Mesenchymal stem cell (in vitro differentiated cells and primary cell): ENCODE measurements at regions not wholly inside any gene's neighbourhood (a gene's known extent, or its start where the extent isn't known, plus 50 kb on each side); places are given as distances from the start of the nearest gene placed in this dataset.

ENCODE experiments used
- DNase-seq: peaks from one replicate; pipeline ENCODE4 v3.0.0-alpha.2; 2013
- H2AFZ ChIP-seq: one replicate; pipeline ENCODE4 v1.6.1; 2013; ENCODE audit warnings: low read depth, mild to moderate bottlenecking, control low read depth, inconsistent platforms, low read length, moderate library complexity
- H2AK5ac ChIP-seq: 2 replicates; pipeline ENCODE4 v1.6.1; 2013; ENCODE audit warnings: low read length, moderate library complexity, mild to moderate bottlenecking, inconsistent platforms; ENCODE audit not compliant: severe bottlenecking
- H2BK120ac ChIP-seq: one replicate; pipeline ENCODE4 v1.6.1; 2013; ENCODE audit warnings: low read depth, mild to moderate bottlenecking, inconsistent platforms, low read length, moderate library complexity
- H2BK12ac ChIP-seq, 2 experiments: one replicate each; pipeline ENCODE4 v1.6.1; 2013; ENCODE audit warnings: inconsistent platforms in 2 of 2, low read length in 2 of 2, mild to moderate bottlenecking in 2 of 2, moderate library complexity in 2 of 2, control low read depth in 1 of 2
- H2BK15ac ChIP-seq: one replicate; pipeline ENCODE4 v1.6.1; 2013; ENCODE audit warnings: mild to moderate bottlenecking, low read depth, inconsistent platforms; ENCODE audit not compliant: poor library complexity, severe bottlenecking
- H2BK5ac ChIP-seq: 2 replicates; pipeline ENCODE4 v1.6.1; 2013; ENCODE audit warnings: low read depth, mild to moderate bottlenecking, low read length, control low read depth, inconsistent platforms; ENCODE audit not compliant: poor library complexity, severe bottlenecking
- H3K14ac ChIP-seq, 2 experiments: one replicate each; pipeline ENCODE4 v1.6.1; 2013; ENCODE audit warnings: inconsistent platforms in 2 of 2, low read length in 2 of 2, control low read depth in 1 of 2, mild to moderate bottlenecking in 1 of 2, moderate library complexity in 1 of 2
- H3K18ac ChIP-seq, 2 experiments: one replicate each; pipeline ENCODE4 v1.6.1; 2013; ENCODE audit warnings: inconsistent platforms in 2 of 2, low read length in 2 of 2, control low read depth in 1 of 2, low read depth in 1 of 2, mild to moderate bottlenecking in 1 of 2
- H3K23ac ChIP-seq, 2 experiments: one replicate each; pipeline ENCODE4 v1.6.1; 2013; ENCODE audit warnings: inconsistent platforms in 2 of 2, low read length in 2 of 2, mild to moderate bottlenecking in 2 of 2, moderate library complexity in 2 of 2, control low read depth in 1 of 2
- H3K27ac ChIP-seq: 2 replicates; pipeline ENCODE4 v1.5.1; 2013; ENCODE audit warnings: mild to moderate bottlenecking, moderate library complexity, low read length, control low read depth, inconsistent platforms; ENCODE audit not compliant: poor library complexity, severe bottlenecking
- H3K27me3 ChIP-seq, 2 experiments: 2 replicates each; pipeline versions ENCODE4 v1.6.1 to v1.7.0; 2013; ENCODE audit warnings: low read length in 2 of 2, mild to moderate bottlenecking in 2 of 2, moderate library complexity in 2 of 2, control low read depth in 1 of 2, inconsistent platforms in 1 of 2; ENCODE audit not compliant: control insufficient read depth in 1 of 2, insufficient read depth in 1 of 2
- H3K36me3 ChIP-seq, 2 experiments: 2 replicates each; pipeline versions ENCODE4 v1.6.1 to v1.7.0; 2013; ENCODE audit warnings: low read length in 2 of 2, control low read depth in 1 of 2, inconsistent platforms in 1 of 2, low read depth in 1 of 2, mild to moderate bottlenecking in 1 of 2; ENCODE audit not compliant: insufficient read depth in 2 of 2, control insufficient read depth in 1 of 2
- H3K4ac ChIP-seq, 2 experiments: one replicate each; pipeline ENCODE4 v1.6.1; 2013; ENCODE audit warnings: inconsistent platforms in 2 of 2, low read length in 2 of 2, mild to moderate bottlenecking in 2 of 2, moderate library complexity in 2 of 2, control low read depth in 1 of 2, low read depth in 1 of 2
- H3K4me1 ChIP-seq: 2 replicates; pipeline ENCODE4 v1.6.1; 2013; ENCODE audit warnings: low read depth, low read length, control low read depth; ENCODE audit not compliant: control insufficient read depth, insufficient read depth
- H3K4me2 ChIP-seq: 2 replicates; pipeline ENCODE4 v1.6.1; 2013; ENCODE audit warnings: low read length, mild to moderate bottlenecking, inconsistent platforms; ENCODE audit not compliant: poor library complexity, severe bottlenecking
- H3K4me3 ChIP-seq, 2 experiments: 2 replicates each; pipeline versions ENCODE4 v1.5.1 to v1.7.0; 2013; ENCODE audit warnings: low read length in 2 of 2, mild to moderate bottlenecking in 2 of 2, control low read depth in 1 of 2, low read depth in 1 of 2; ENCODE audit not compliant: insufficient read depth in 1 of 2
- H3K79me1 ChIP-seq: replicated peaks from 2 replicates; pipeline ENCODE4 v1.6.1; 2013; ENCODE audit warnings: mild to moderate bottlenecking, control low read depth, low read length, inconsistent platforms; ENCODE audit not compliant: poor library complexity, severe bottlenecking
- H3K9ac ChIP-seq: 2 replicates; pipeline ENCODE4 v1.7.0; 2013; ENCODE audit warnings: mild to moderate bottlenecking, low read length, moderate library complexity
- H3K9me3 ChIP-seq: 2 replicates; pipeline ENCODE4 v1.7.0; 2013; ENCODE audit warnings: mild to moderate bottlenecking, low read length; ENCODE audit not compliant: control insufficient read depth
- H4K8ac ChIP-seq: one replicate; pipeline ENCODE4 v1.6.1; 2013; ENCODE audit warnings: inconsistent platforms, mild to moderate bottlenecking, low read length, moderate library complexity
- H4K91ac ChIP-seq: one replicate; pipeline ENCODE4 v1.6.1; 2013; ENCODE audit warnings: mild to moderate bottlenecking, low read length, inconsistent platforms
- WGBS: methylation state at CpG from one replicate; pipeline ENCODE4 v1.1.7; 2013; ENCODE audit warnings: mixed read lengths; 5-methylcytosine and 5-hydroxymethylcytosine counted together

- H3K4me3 ChIP-seq = no peak overlapping the region
- no peak overlapping the region for H3K18ac ChIP-seq
- no peak overlapping the region for H3K23ac ChIP-seq
- H2BK120ac ChIP-seq = no peak overlapping the region
- no peak overlapping the region for H3K9ac ChIP-seq
- no peak overlapping the region for H2BK12ac ChIP-seq
- WGBS = 88% methylated on average over 1 of the region's 2 CpGs
- no peaks in the 10 kb centered on the region for H3K9me3 ChIP-seq
- H3K4ac ChIP-seq = no peak overlapping the region
- H3K4me1 ChIP-seq = peaks cover 17% of the 10 kb centered on the region
- no peak overlapping the region for H3K14ac ChIP-seq
- H2BK5ac ChIP-seq = no peak overlapping the region
- no peak for DNase-seq
- no peak overlapping the region for H4K8ac ChIP-seq
- H3K27ac ChIP-seq = no peak overlapping the region
- peaks cover 9 to 58% of the 10 kb centered on the region in 2 experiments for H3K27me3 ChIP-seq
- H3K36me3 ChIP-seq = no peaks in the 10 kb centered on the region
- H2AK5ac ChIP-seq = no peak overlapping the region
- no peak overlapping the region for H4K91ac ChIP-seq
- H2BK15ac ChIP-seq = no peak overlapping the region
- no peak overlapping the region for H2AFZ ChIP-seq
- no peaks in the 10 kb centered on the region for H3K79me1 ChIP-seq
- no peak overlapping the region for H3K4me2 ChIP-seq
Measured at GRCh38 chr3:43957553-43957952, 266.8 kb downstream of the ABHD5 start.

GRCh38 chr3:43958005-43958770 lies 267.4 kb downstream of the ABHD5 start:
- Histone ChIP-seq H3K14ac (no peak overlapping the region), H3K4me3 (no peak overlapping the region), H3K4ac (no peak overlapping the region), H2BK12ac (no peak overlapping the region), H3K9ac (no peak overlapping the region), H2AFZ (no peak overlapping the region), H3K23ac (no peak overlapping the region), H2BK120ac (no peak overlapping the region), H3K27ac (no peak overlapping the region), H3K18ac (no peak overlapping the region), H4K91ac (no peak overlapping the region), H3K9me3 (no peaks in the 10 kb centered on the region), H4K8ac (no peak overlapping the region), H3K4me2 (no peak overlapping the region), H3K36me3 (no peaks in the 10 kb centered on the region), H3K4me1 (peaks cover 12% of the 10 kb centered on the region), H3K79me1 (no peaks in the 10 kb centered on the region), H2BK15ac (no peak overlapping the region), H2BK5ac (no peak overlapping the region), H3K27me3 (peaks cover 10 to 63% of the 10 kb centered on the region in 2 experiments), H2AK5ac (no peak overlapping the region)
- WGBS = 88% methylated on average over 16 of the region's 16 CpGs
- no peak for DNase-seq

- Histone ChIP-seq H2BK5ac (no peak overlapping the region), H4K91ac (no peak overlapping the region), H3K23ac (no peak overlapping the region), H3K4ac (no peak overlapping the region), H2BK120ac (no peak overlapping the region), H3K79me1 (no peaks in the 10 kb centered on the region), H4K8ac (no peak overlapping the region), H2AK5ac (no peak overlapping the region), H3K27me3 (peaks cover 10 to 71% of the 10 kb centered on the region in 2 experiments), H3K18ac (no peak overlapping the region), H3K4me1 (peaks cover 6% of the 10 kb centered on the region), H2BK15ac (no peak overlapping the region), H2BK12ac (no peak overlapping the region), H3K9ac (no peak overlapping the region), H3K14ac (no peak overlapping the region), H3K36me3 (no peaks in the 10 kb centered on the region), H3K27ac (no peak overlapping the region), H3K9me3 (no peaks in the 10 kb centered on the region), H3K4me3 (no peak overlapping the region), H3K4me2 (no peak overlapping the region), H2AFZ (no peak overlapping the region)
- no peak for DNase-seq
- 93% methylated on average over 3 of the region's 3 CpGs for WGBS
Measured at GRCh38 chr3:43958973-43959372, 268.2 kb downstream of the ABHD5 start.

- Histone ChIP-seq H3K79me1 (no peaks in the 10 kb centered on the region), H4K91ac (no peak overlapping the region), H3K4ac (no peak overlapping the region), H3K36me3 (no peaks in the 10 kb centered on the region), H3K27me3 (peaks cover 10 to 74% of the 10 kb centered on the region in 2 experiments), H2AFZ (no peak overlapping the region), H3K23ac (no peak overlapping the region), H2BK120ac (no peak overlapping the region), H3K27ac (no peak overlapping the region), H2BK15ac (no peak overlapping the region), H3K4me2 (no peak overlapping the region), H3K4me3 (no peak overlapping the region), H2BK12ac (no peak overlapping the region), H3K14ac (no peak overlapping the region), H2BK5ac (no peak overlapping the region), H3K9me3 (no peaks in the 10 kb centered on the region), H3K18ac (no peak overlapping the region), H4K8ac (no peak overlapping the region), H3K9ac (no peak overlapping the region), H2AK5ac (no peak overlapping the region), H3K4me1 (peaks cover 6% of the 10 kb centered on the region)
- 68% methylated on average over 10 of the region's 10 CpGs for WGBS
- no peak for DNase-seq
Measured at GRCh38 chr3:43959498-43960447, 269.0 kb downstream of the ABHD5 start.
